ENCODE measurements at regions not wholly inside any gene's neighbourhood (a gene's known extent, or its start where the extent isn't known, plus 50 kb on each side); places are given as distances from the start of the nearest gene placed in this dataset.

DNA sequence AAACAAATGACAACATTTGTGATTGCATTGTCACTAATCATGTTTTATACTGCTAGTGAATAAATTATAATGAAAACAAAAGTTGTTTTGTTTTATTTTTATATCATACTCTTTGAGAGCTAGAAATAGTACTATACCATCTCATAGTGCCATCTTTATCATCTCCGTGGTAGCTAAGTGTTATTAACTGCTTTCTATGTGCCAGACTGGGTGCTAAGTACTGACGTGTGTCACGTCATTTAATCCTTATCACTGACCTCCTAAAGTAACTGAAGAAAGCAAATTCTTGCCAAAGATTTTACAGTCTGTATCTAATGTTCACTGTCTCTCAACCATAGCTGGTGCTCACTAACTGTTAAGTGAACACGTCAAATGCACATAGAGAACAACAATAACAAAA lies 99.5 kb upstream of the CNTN3 start (continued):
- TF ChIP-seq, protein P1, sequence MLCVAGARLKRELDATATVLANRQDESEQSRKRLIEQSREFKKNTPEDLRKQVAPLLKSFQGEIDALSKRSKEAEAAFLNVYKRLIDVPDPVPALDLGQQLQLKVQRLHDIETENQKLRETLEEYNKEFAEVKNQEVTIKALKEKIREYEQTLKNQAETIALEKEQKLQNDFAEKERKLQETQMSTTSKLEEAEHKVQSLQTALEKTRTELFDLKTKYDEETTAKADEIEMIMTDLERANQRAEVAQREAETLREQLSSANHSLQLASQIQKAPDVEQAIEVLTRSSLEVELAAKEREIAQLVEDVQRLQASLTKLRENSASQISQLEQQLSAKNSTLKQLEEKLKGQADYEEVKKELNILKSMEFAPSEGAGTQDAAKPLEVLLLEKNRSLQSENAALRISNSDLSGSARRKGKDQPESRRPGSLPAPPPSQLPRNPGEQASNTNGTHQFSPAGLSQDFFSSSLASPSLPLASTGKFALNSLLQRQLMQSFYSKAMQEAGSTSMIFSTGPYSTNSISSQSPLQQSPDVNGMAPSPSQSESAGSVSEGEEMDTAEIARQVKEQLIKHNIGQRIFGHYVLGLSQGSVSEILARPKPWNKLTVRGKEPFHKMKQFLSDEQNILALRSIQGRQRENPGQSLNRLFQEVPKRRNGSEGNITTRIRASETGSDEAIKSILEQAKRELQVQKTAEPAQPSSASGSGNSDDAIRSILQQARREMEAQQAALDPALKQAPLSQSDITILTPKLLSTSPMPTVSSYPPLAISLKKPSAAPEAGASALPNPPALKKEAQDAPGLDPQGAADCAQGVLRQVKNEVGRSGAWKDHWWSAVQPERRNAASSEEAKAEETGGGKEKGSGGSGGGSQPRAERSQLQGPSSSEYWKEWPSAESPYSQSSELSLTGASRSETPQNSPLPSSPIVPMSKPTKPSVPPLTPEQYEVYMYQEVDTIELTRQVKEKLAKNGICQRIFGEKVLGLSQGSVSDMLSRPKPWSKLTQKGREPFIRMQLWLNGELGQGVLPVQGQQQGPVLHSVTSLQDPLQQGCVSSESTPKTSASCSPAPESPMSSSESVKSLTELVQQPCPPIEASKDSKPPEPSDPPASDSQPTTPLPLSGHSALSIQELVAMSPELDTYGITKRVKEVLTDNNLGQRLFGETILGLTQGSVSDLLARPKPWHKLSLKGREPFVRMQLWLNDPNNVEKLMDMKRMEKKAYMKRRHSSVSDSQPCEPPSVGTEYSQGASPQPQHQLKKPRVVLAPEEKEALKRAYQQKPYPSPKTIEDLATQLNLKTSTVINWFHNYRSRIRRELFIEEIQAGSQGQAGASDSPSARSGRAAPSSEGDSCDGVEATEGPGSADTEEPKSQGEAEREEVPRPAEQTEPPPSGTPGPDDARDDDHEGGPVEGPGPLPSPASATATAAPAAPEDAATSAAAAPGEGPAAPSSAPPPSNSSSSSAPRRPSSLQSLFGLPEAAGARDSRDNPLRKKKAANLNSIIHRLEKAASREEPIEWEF (CRISPR knock-in tag; IDR thresholded peaks at IDR 0.05): no peak
- no peak for TF ChIP-seq SAP30 (IDR thresholded peaks at IDR 0.05; ENCODE audit: borderline replicate concordance, insufficient read depth, low read depth, low read length, poor library complexity, severe bottlenecking)
- no peak for TF ChIP-seq ZC3H11A (IDR thresholded peaks at IDR 0.05; ENCODE audit: low read depth, low read length)
- no peak for TF ChIP-seq ZNF134 (CRISPR knock-in tag; conservative IDR thresholded peaks at IDR 0.05)
- TF ChIP-seq HDAC1 (IDR thresholded peaks at IDR 0.05): no peak

DNA sequence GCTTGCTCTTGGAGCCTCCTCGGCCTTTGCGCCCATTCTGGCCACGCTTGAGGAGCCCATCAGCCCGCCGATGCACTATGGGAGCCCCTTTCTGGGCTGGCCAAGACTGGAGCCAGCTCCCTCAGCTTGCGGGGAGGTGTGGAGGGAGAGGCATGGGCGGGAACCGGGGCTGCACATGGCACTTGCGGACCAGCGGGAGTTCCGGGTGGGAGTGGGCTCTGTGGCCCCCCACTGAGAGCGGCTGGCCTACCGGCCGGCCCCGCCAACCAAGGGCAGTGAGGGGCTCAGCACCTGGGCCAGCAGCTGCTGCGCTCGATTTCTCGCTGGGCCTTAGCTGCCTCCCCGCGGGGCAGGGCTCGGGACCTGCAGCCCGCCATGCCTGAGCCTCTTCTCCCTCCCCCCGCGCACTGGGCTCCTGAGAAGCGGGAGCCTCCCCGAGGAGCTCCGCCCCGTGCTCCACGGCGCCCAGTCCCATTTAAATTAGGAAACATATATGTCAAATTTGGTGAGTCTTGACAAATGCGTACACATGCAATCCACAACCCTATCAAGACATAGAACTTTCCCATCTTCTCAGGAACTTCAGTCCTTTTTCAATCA lies 97.6 kb upstream of the CNTN3 start:
- peak; percentile 78 for ATAC-seq
- peak in 2 of 4 experiments; percentile 2 to 18 for DNase-seq (ENCODE audit: extremely low read depth in 1 of 4, low spot score in 3 of 4)
- Histone ChIP-seq H3K4me2 (ENCODE audit: insufficient read depth, low read length) (peak overlapping the region; percentile 41; the same call in 1 of the 2 replicates), H2AFZ (ENCODE audit: low read depth, low read length) (peak overlapping the region; percentile 77; the same call in 1 of the 2 replicates), H3K36me3 (ENCODE audit: control insufficient read depth, insufficient read depth, low read length) (no peaks in the 10 kb centered on the region), H3K9ac (ENCODE audit: insufficient read depth in 1 of 2, low read depth in 2 of 2, low read length in 2 of 2) (no peak overlapping the region; a peak in 1 of 4 replicates), H3K27ac (ENCODE audit: extremely low read depth, low read depth, low read length) (peak overlapping the region; percentile 52; the same call in 1 of the 3 replicates), H3K27me3 (ENCODE audit: control insufficient read depth in 2 of 2, insufficient read depth in 2 of 2, low read length in 2 of 2) (no peaks in the 10 kb centered on the region), H3K79me2 (ENCODE audit: control insufficient read depth, insufficient read depth, low read length) (no peaks in the 10 kb centered on the region), H3K4me3 (no peak overlapping the region), H3K9me3 (replicated peaks; ENCODE audit: control insufficient read depth, insufficient read depth, low read depth, low read length) (no peaks in the 10 kb centered on the region), H3K4me1 (replicated peaks in 1 of 2; ENCODE audit: control insufficient read depth in 2 of 2, insufficient read depth in 2 of 2, low read length in 2 of 2) (no peaks in the 10 kb centered on the region), H4K20me1 (replicated peaks; ENCODE audit: control insufficient read depth, insufficient read depth, low read length) (no peaks in the 10 kb centered on the region), H3K9me1 (ENCODE audit: control insufficient read depth, insufficient read depth, low read length) (no peaks in the 10 kb centered on the region)
- intact Hi-C loops (cut with micrococcal nuclease) (no loop called here), in situ Hi-C loops (cut with MboI) (no loop called here)
- ChIA-PET POLR2A (no interaction called here), CTCF (ENCODE audit: low intra/inter-chr PET ratio) (no interaction called here)
- 2% methylated on average over 12 of the region's 31 CpGs for WGBS (ENCODE audit: insufficient coverage, low coverage, missing lambda C conversion rate)
- BruUV-seq (replicated peaks): no TSS peak
- FAIRE-seq: no peak
- no peak for TF ChIP-seq GATA2 (CRISPR knock-in tag; IDR thresholded peaks at IDR 0.05)
- TF ChIP-seq, protein P2, sequence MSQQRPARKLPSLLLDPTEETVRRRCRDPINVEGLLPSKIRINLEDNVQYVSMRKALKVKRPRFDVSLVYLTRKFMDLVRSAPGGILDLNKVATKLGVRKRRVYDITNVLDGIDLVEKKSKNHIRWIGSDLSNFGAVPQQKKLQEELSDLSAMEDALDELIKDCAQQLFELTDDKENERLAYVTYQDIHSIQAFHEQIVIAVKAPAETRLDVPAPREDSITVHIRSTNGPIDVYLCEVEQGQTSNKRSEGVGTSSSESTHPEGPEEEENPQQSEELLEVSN (IDR thresholded peaks at IDR 0.05; ENCODE audit: borderline replicate concordance in 1 of 2, extremely low read depth in 1 of 2, insufficient read depth in 1 of 2, insufficient read length in 1 of 2, low read depth in 1 of 2, low read length in 1 of 2, poor library complexity in 1 of 2, severe bottlenecking in 1 of 2): peak in 1 of 2 experiments; percentile 44
- no peak for TF ChIP-seq ILK (tag; IDR thresholded peaks at IDR 0.05; ENCODE audit: borderline replicate concordance, low read depth)

Measured in K562 (cell line).